ENCODE measurements at regions not wholly inside any gene's neighbourhood (a gene's known extent, or its start where the extent isn't known, plus 50 kb on each side); places are given as distances from the start of the nearest gene placed in this dataset.

- Mint-ChIP-seq H3K9me3 (ENCODE audit: unreplicated experiment) (no peaks in the 10 kb centered on the region), H3K4me3 (ENCODE audit: unreplicated experiment) (no peak overlapping the region), H3K4me1 (ENCODE audit: low read depth, unreplicated experiment) (peaks cover 7% of the 10 kb centered on the region), H3K27me3 (ENCODE audit: insufficient read depth, unreplicated experiment) (no peaks in the 10 kb centered on the region), H3K27ac (ENCODE audit: unreplicated experiment) (no peak overlapping the region), H3K36me3 (ENCODE audit: insufficient read depth, unreplicated experiment) (no peaks in the 10 kb centered on the region)
- H3K36me3 ChIP-seq (ENCODE audit: control insufficient read depth, insufficient read depth, low read length), result no peaks in the 10 kb centered on the region
- POLR2A ChIA-PET, result no interaction called here
- TF ChIP-seq CTCF (IDR thresholded peaks at IDR 0.05; ENCODE audit: insufficient read depth in 1 of 2, low read depth in 1 of 2, low read length in 1 of 2, severe bottlenecking in 1 of 2, unreplicated experiment in 1 of 2), result no peak
- H3K4me3 ChIP-seq (ENCODE audit: low read depth, low read length), result no peak overlapping the region
- no peaks in the 10 kb centered on the region for H3K9me3 ChIP-seq
- no TSS peak for BruUV-seq (replicated peaks)
- CTCF ChIA-PET, result no interaction called here
- peaks cover 8% of the 10 kb centered on the region; the same call in 1 of the 2 replicates for H3K4me1 ChIP-seq
- intact Hi-C loops (cut with micrococcal nuclease; ENCODE audit: unreplicated experiment), result no loop called here
- DNase-seq, result no peak
- H3K27me3 ChIP-seq (replicated peaks; ENCODE audit: control insufficient read depth, insufficient read depth, low read length), result no peaks in the 10 kb centered on the region
Observed at GRCh38 chr12:76636121-76636692, 76.6 kb upstream of the OSBPL8 start.

GRCh38 chr12:76637807-76638206 lies 78.2 kb upstream of the OSBPL8 start:
- Histone ChIP-seq H3K9me3 (no peaks in the 10 kb centered on the region), H3K36me3 (ENCODE audit: control insufficient read depth, insufficient read depth, low read length) (no peaks in the 10 kb centered on the region), H3K27me3 (replicated peaks; ENCODE audit: control insufficient read depth, insufficient read depth, low read length) (no peaks in the 10 kb centered on the region), H3K4me3 (ENCODE audit: low read depth, low read length) (no peak overlapping the region), H3K4me1 (no peaks in the 10 kb centered on the region)
- ChIA-PET CTCF (no interaction called here), POLR2A (no interaction called here)
- intact Hi-C loops (cut with micrococcal nuclease; ENCODE audit: unreplicated experiment), result no loop called here
- no peak for TF ChIP-seq CTCF (IDR thresholded peaks at IDR 0.05; ENCODE audit: insufficient read depth in 1 of 2, low read depth in 1 of 2, low read length in 1 of 2, severe bottlenecking in 1 of 2, unreplicated experiment in 1 of 2)
- H3K4me3 Mint-ChIP-seq (ENCODE audit: unreplicated experiment), result no peak overlapping the region
- H3K36me3 Mint-ChIP-seq (ENCODE audit: insufficient read depth, unreplicated experiment), result no peaks in the 10 kb centered on the region
- no peaks in the 10 kb centered on the region for H3K27me3 Mint-ChIP-seq (ENCODE audit: insufficient read depth, unreplicated experiment)
- peaks cover 7% of the 10 kb centered on the region for H3K4me1 Mint-ChIP-seq (ENCODE audit: low read depth, unreplicated experiment)
- BruUV-seq (replicated peaks), result no TSS peak
- H3K27ac Mint-ChIP-seq (ENCODE audit: unreplicated experiment), result no peak overlapping the region
- no peaks in the 10 kb centered on the region for H3K9me3 Mint-ChIP-seq (ENCODE audit: unreplicated experiment)
- no peak for DNase-seq

- H3K36me3 Mint-ChIP-seq (ENCODE audit: insufficient read depth, unreplicated experiment), result no peaks in the 10 kb centered on the region
- POLR2A ChIA-PET, result no interaction called here
- no peaks in the 10 kb centered on the region for H3K27me3 Mint-ChIP-seq (ENCODE audit: insufficient read depth, unreplicated experiment)
- Histone ChIP-seq H3K36me3 (ENCODE audit: control insufficient read depth, insufficient read depth, low read length) (no peaks in the 10 kb centered on the region), H3K4me3 (ENCODE audit: low read depth, low read length) (no peak overlapping the region), H3K4me1 (no peaks in the 10 kb centered on the region), H3K9me3 (0 out of 2 replicates have a peak, but pooled peaks cover 2% of the 10 kb centered on the region), H3K27me3 (replicated peaks; ENCODE audit: control insufficient read depth, insufficient read depth, low read length) (no peaks in the 10 kb centered on the region)
- no peak for TF ChIP-seq CTCF (IDR thresholded peaks at IDR 0.05; ENCODE audit: insufficient read depth in 1 of 2, low read depth in 1 of 2, low read length in 1 of 2, severe bottlenecking in 1 of 2, unreplicated experiment in 1 of 2)
- BruUV-seq (replicated peaks), result no TSS peak
- CTCF ChIA-PET, result no interaction called here
- peaks cover 7% of the 10 kb centered on the region for H3K4me1 Mint-ChIP-seq (ENCODE audit: low read depth, unreplicated experiment)
- no peaks in the 10 kb centered on the region for H3K9me3 Mint-ChIP-seq (ENCODE audit: unreplicated experiment)
- intact Hi-C loops (cut with micrococcal nuclease; ENCODE audit: unreplicated experiment), result no loop called here
- no peak for DNase-seq
- no peak overlapping the region for H3K27ac Mint-ChIP-seq (ENCODE audit: unreplicated experiment)
- H3K4me3 Mint-ChIP-seq (ENCODE audit: unreplicated experiment), result no peak overlapping the region
Observed at GRCh38 chr12:76639646-76640045, 80.1 kb upstream of the OSBPL8 start.

Measured in Caco-2 (cell line).